Mesenchymal stem cell (in vitro differentiated cells and primary cell): ENCODE measurements at regions not wholly inside any gene's neighbourhood (a gene's known extent, or its start where the extent isn't known, plus 50 kb on each side); places are given as distances from the start of the nearest gene placed in this dataset.
"Not testable (repeated sequence)": the region's sequence is repeated elsewhere in the genome, so short reads cannot be mapped to it uniquely, and the experiment has no call there.

ENCODE experiments used
- DNase-seq: peaks from one replicate; pipeline ENCODE4 v3.0.0-alpha.2; 2013
- H2AFZ ChIP-seq: one replicate; pipeline ENCODE4 v1.6.1; 2013; ENCODE audit warnings: low read depth, mild to moderate bottlenecking, control low read depth, inconsistent platforms, low read length, moderate library complexity
- H2AK5ac ChIP-seq: 2 replicates; pipeline ENCODE4 v1.6.1; 2013; ENCODE audit warnings: low read length, moderate library complexity, mild to moderate bottlenecking, inconsistent platforms; ENCODE audit not compliant: severe bottlenecking
- H2BK120ac ChIP-seq: one replicate; pipeline ENCODE4 v1.6.1; 2013; ENCODE audit warnings: low read depth, mild to moderate bottlenecking, inconsistent platforms, low read length, moderate library complexity
- H2BK12ac ChIP-seq, 2 experiments: one replicate each; pipeline ENCODE4 v1.6.1; 2013; ENCODE audit warnings: inconsistent platforms in 2 of 2, low read length in 2 of 2, mild to moderate bottlenecking in 2 of 2, moderate library complexity in 2 of 2, control low read depth in 1 of 2
- H2BK15ac ChIP-seq: one replicate; pipeline ENCODE4 v1.6.1; 2013; ENCODE audit warnings: mild to moderate bottlenecking, low read depth, inconsistent platforms; ENCODE audit not compliant: poor library complexity, severe bottlenecking
- H2BK5ac ChIP-seq: 2 replicates; pipeline ENCODE4 v1.6.1; 2013; ENCODE audit warnings: low read depth, mild to moderate bottlenecking, low read length, control low read depth, inconsistent platforms; ENCODE audit not compliant: poor library complexity, severe bottlenecking
- H3K14ac ChIP-seq, 2 experiments: one replicate each; pipeline ENCODE4 v1.6.1; 2013; ENCODE audit warnings: inconsistent platforms in 2 of 2, low read length in 2 of 2, control low read depth in 1 of 2, mild to moderate bottlenecking in 1 of 2, moderate library complexity in 1 of 2
- H3K18ac ChIP-seq, 2 experiments: one replicate each; pipeline ENCODE4 v1.6.1; 2013; ENCODE audit warnings: inconsistent platforms in 2 of 2, low read length in 2 of 2, control low read depth in 1 of 2, low read depth in 1 of 2, mild to moderate bottlenecking in 1 of 2
- H3K23ac ChIP-seq, 2 experiments: one replicate each; pipeline ENCODE4 v1.6.1; 2013; ENCODE audit warnings: inconsistent platforms in 2 of 2, low read length in 2 of 2, mild to moderate bottlenecking in 2 of 2, moderate library complexity in 2 of 2, control low read depth in 1 of 2
- H3K27ac ChIP-seq: 2 replicates; pipeline ENCODE4 v1.5.1; 2013; ENCODE audit warnings: mild to moderate bottlenecking, moderate library complexity, low read length, control low read depth, inconsistent platforms; ENCODE audit not compliant: poor library complexity, severe bottlenecking
- H3K27me3 ChIP-seq, 2 experiments: 2 replicates each; pipeline versions ENCODE4 v1.6.1 to v1.7.0; 2013; ENCODE audit warnings: low read length in 2 of 2, mild to moderate bottlenecking in 2 of 2, moderate library complexity in 2 of 2, control low read depth in 1 of 2, inconsistent platforms in 1 of 2; ENCODE audit not compliant: control insufficient read depth in 1 of 2, insufficient read depth in 1 of 2
- H3K36me3 ChIP-seq, 2 experiments: 2 replicates each; pipeline versions ENCODE4 v1.6.1 to v1.7.0; 2013; ENCODE audit warnings: low read length in 2 of 2, control low read depth in 1 of 2, inconsistent platforms in 1 of 2, low read depth in 1 of 2, mild to moderate bottlenecking in 1 of 2; ENCODE audit not compliant: insufficient read depth in 2 of 2, control insufficient read depth in 1 of 2
- H3K4ac ChIP-seq, 2 experiments: one replicate each; pipeline ENCODE4 v1.6.1; 2013; ENCODE audit warnings: inconsistent platforms in 2 of 2, low read length in 2 of 2, mild to moderate bottlenecking in 2 of 2, moderate library complexity in 2 of 2, control low read depth in 1 of 2, low read depth in 1 of 2
- H3K4me1 ChIP-seq: 2 replicates; pipeline ENCODE4 v1.6.1; 2013; ENCODE audit warnings: low read depth, low read length, control low read depth; ENCODE audit not compliant: control insufficient read depth, insufficient read depth
- H3K4me2 ChIP-seq: 2 replicates; pipeline ENCODE4 v1.6.1; 2013; ENCODE audit warnings: low read length, mild to moderate bottlenecking, inconsistent platforms; ENCODE audit not compliant: poor library complexity, severe bottlenecking
- H3K4me3 ChIP-seq, 2 experiments: 2 replicates each; pipeline versions ENCODE4 v1.5.1 to v1.7.0; 2013; ENCODE audit warnings: low read length in 2 of 2, mild to moderate bottlenecking in 2 of 2, control low read depth in 1 of 2, low read depth in 1 of 2; ENCODE audit not compliant: insufficient read depth in 1 of 2
- H3K79me1 ChIP-seq: replicated peaks from 2 replicates; pipeline ENCODE4 v1.6.1; 2013; ENCODE audit warnings: mild to moderate bottlenecking, control low read depth, low read length, inconsistent platforms; ENCODE audit not compliant: poor library complexity, severe bottlenecking
- H3K9ac ChIP-seq: 2 replicates; pipeline ENCODE4 v1.7.0; 2013; ENCODE audit warnings: mild to moderate bottlenecking, low read length, moderate library complexity
- H3K9me3 ChIP-seq: 2 replicates; pipeline ENCODE4 v1.7.0; 2013; ENCODE audit warnings: mild to moderate bottlenecking, low read length; ENCODE audit not compliant: control insufficient read depth
- H4K8ac ChIP-seq: one replicate; pipeline ENCODE4 v1.6.1; 2013; ENCODE audit warnings: inconsistent platforms, mild to moderate bottlenecking, low read length, moderate library complexity
- H4K91ac ChIP-seq: one replicate; pipeline ENCODE4 v1.6.1; 2013; ENCODE audit warnings: mild to moderate bottlenecking, low read length, inconsistent platforms
- WGBS: methylation state at CpG from one replicate; pipeline ENCODE4 v1.1.7; 2013; ENCODE audit warnings: mixed read lengths; 5-methylcytosine and 5-hydroxymethylcytosine counted together

- Histone ChIP-seq H2BK120ac (no peak overlapping the region), H3K27me3 (no peaks in the 10 kb centered on the region), H3K23ac (no peak overlapping the region), H2BK12ac (no peak overlapping the region), H3K79me1 (no peaks in the 10 kb centered on the region), H3K18ac (no peak overlapping the region), H3K4me1 (peaks cover 8% of the 10 kb centered on the region), H3K4ac (no peak overlapping the region), H2AK5ac (no peak overlapping the region), H3K4me2 (no peak overlapping the region), H2AFZ (no peak overlapping the region), H4K91ac (no peak overlapping the region), H3K36me3 (no peaks in the 10 kb centered on the region), H3K9me3 (peaks cover 18% of the 10 kb centered on the region), H3K27ac (peak overlapping the region; percentile 19), H2BK5ac (no peak overlapping the region), H2BK15ac (no peak overlapping the region), H3K9ac (no peak overlapping the region), H3K14ac (no peak overlapping the region), H3K4me3 (no peak overlapping the region), H4K8ac (no peak overlapping the region)
- DNase-seq, result no peak
- WGBS, result 85% methylated on average over 11 of the region's 11 CpGs
These were observed 313.5 kb downstream of the BRD1 start for GRCh38 chr22:49514211-49514610.

DNA sequence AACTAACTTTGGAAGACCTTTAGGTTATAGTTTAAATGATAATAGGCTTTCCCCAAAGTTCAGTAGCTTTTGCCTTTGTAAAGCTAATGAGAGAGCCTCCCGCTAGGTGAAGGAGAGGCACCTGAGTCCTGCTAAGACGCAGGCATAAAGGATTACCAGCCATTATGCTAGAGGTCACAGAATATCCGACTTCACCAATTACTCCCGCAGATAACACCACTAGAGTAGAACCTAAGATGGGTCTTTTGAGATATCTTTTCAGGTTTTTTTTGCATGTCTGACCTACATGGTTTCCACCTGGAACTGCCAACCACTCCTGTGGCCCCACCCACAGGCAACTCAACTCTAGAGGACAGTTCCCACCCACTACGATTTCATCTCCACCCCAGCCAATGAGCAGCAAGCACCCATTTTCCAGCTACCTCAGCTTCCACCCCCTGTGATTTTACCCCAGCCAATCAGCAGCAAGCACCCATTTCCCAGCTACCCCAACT, 314.3 kb downstream of the BRD1 start:
- Histone ChIP-seq H2BK120ac (no peak overlapping the region), H2BK15ac (no peak overlapping the region), H3K27ac (no peak overlapping the region), H3K18ac (no peak overlapping the region), H3K36me3 (no peaks in the 10 kb centered on the region), H3K79me1 (no peaks in the 10 kb centered on the region), H3K23ac (no peak overlapping the region), H3K27me3 (no peaks in the 10 kb centered on the region), H3K9ac (no peak overlapping the region), H3K14ac (no peak overlapping the region), H3K4me3 (no peak overlapping the region), H3K4me2 (no peak overlapping the region), H3K4me1 (peaks cover 8% of the 10 kb centered on the region), H2AK5ac (no peak overlapping the region), H4K8ac (no peak overlapping the region), H2BK12ac (no peak overlapping the region), H2AFZ (no peak overlapping the region), H3K4ac (no peak overlapping the region), H4K91ac (no peak overlapping the region), H3K9me3 (peaks cover 20% of the 10 kb centered on the region), H2BK5ac (no peak overlapping the region)
- no peak for DNase-seq
- 57% methylated on average over 5 of the region's 5 CpGs for WGBS

DNA sequence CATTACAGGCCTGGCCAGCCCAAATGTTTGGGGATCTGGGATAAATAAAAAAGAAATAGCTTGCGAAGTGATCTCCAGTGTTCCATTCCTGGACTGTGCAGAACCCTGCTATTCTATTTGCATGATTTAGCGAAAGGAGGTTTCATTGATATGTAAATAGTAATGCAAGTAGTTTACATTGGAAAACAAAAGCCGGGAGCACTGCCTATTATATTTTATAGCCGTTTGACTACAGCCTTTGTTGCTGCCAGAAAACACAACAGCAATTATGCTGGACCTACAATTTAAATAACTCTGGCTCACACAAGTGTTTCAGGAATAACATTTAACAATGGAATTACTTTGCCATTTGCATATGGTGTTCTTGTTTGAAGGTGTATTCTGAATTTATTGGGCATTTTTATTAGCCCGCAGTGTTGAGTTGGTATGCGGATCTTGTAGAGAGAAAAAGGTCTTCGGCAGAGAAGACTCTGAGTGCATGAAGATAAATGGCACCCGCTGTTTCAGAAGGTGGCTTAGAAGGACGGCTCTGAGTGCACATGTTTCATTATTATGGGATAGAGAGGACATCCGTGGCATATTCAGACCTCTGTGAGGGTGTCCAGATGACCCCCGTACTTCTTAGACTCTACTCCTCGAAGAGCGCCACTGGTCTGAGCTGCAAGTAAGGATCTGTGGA, 315.0 kb downstream of the BRD1 start:
- Histone ChIP-seq H2BK12ac (no peak overlapping the region), H3K9me3 (peaks cover 20% of the 10 kb centered on the region), H3K4ac (no peak overlapping the region), H3K79me1 (no peaks in the 10 kb centered on the region), H3K4me1 (peaks cover 8% of the 10 kb centered on the region), H3K9ac (no peak overlapping the region), H3K14ac (no peak overlapping the region), H3K23ac (no peak overlapping the region), H3K4me2 (no peak overlapping the region), H2BK15ac (no peak overlapping the region), H4K8ac (no peak overlapping the region), H3K27ac (no peak overlapping the region), H2BK120ac (no peak overlapping the region), H3K27me3 (no peaks in the 10 kb centered on the region), H3K18ac (no peak overlapping the region), H2BK5ac (no peak overlapping the region), H3K36me3 (no peaks in the 10 kb centered on the region), H4K91ac (no peak overlapping the region), H3K4me3 (no peak overlapping the region), H2AFZ (no peak overlapping the region), H2AK5ac (no peak overlapping the region)
- 70% methylated on average over 13 of the region's 13 CpGs for WGBS
- DNase-seq, result no peak

DNA sequence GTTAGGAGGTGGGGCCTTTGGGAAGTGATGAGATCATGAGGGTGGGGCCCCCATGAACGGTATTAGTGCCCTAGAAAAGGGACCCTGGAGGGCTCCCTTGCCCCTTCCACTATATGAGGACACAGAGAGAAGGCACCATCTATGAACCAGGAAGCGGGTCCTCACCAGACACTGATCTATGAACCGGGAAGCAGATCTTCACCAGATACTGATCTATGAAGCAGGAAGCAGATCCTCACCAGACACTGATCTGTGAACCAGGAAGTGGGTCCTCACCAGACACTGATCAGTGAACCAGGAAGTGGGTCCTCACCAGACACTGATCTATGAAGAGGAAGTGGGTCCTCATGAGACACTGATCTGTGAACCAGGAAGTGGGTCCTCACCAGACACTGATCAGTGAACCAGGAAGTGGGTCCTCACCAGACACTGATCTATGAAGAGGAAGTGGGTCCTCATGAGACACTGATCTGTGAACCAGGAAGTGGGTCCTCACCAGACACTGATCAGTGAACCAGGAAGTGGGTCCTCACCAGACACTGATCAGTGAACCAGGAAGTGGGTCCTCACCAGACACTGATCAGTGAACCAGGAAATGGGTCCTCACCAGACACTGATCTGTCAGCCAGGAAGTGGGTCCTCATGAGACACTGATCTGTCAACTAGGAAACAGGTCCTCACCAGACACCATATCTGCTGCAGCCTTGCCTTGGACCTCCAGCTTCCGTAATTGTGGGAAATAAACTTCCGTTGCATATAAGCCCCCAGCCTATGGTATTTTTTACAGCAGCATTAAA, 316.1 kb downstream of the BRD1 start:
- H4K8ac ChIP-seq, H2BK12ac ChIP-seq: not testable (repeated sequence)

More for the DNA sequence above, 316.1 kb downstream of the BRD1 start:
- not testable (repeated sequence) for H2AK5ac ChIP-seq, H3K27me3 ChIP-seq, H4K91ac ChIP-seq, H2BK15ac ChIP-seq, H3K18ac ChIP-seq, H2AFZ ChIP-seq, H3K79me1 ChIP-seq, H3K4me1 ChIP-seq, H3K4ac ChIP-seq, H2BK5ac ChIP-seq, DNase-seq, H3K27ac ChIP-seq, H3K9ac ChIP-seq, H3K23ac ChIP-seq, H2BK120ac ChIP-seq, H3K14ac ChIP-seq, H3K36me3 ChIP-seq, H3K4me2 ChIP-seq, H3K4me3 ChIP-seq
- 79% methylated on average over 3 of the region's 5 CpGs for WGBS
- H3K9me3 ChIP-seq, result peaks cover 20% of the 10 kb centered on the region
